ENCODE measurements at regions not wholly inside any gene's neighbourhood (a gene's known extent, or its start where the extent isn't known, plus 50 kb on each side); places are given as distances from the start of the nearest gene placed in this dataset.

DNA sequence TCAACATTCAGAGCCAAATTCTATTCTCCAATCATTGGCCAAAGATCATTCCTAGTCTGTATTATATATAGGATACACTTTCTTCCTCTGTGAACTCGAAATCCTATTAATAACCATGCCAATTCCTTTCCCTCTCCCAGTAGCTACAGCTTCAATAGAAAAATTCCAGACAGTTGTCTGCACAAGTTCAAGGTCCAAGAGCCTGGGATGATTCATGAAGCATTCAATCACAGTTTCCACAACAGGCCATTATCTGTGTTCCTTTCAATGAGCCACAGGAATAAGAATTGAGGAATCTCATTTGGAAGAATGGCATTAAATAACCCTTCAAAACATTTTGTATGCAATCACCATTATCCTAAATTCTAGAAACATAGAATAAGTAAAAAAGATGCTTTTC is 437.4 kb downstream of the RMST start:
- H3K9me3 Mint-ChIP-seq (ENCODE audit: low read depth) = peaks cover 4% of the 10 kb centered on the region
- TF ChIP-seq, protein P1, sequence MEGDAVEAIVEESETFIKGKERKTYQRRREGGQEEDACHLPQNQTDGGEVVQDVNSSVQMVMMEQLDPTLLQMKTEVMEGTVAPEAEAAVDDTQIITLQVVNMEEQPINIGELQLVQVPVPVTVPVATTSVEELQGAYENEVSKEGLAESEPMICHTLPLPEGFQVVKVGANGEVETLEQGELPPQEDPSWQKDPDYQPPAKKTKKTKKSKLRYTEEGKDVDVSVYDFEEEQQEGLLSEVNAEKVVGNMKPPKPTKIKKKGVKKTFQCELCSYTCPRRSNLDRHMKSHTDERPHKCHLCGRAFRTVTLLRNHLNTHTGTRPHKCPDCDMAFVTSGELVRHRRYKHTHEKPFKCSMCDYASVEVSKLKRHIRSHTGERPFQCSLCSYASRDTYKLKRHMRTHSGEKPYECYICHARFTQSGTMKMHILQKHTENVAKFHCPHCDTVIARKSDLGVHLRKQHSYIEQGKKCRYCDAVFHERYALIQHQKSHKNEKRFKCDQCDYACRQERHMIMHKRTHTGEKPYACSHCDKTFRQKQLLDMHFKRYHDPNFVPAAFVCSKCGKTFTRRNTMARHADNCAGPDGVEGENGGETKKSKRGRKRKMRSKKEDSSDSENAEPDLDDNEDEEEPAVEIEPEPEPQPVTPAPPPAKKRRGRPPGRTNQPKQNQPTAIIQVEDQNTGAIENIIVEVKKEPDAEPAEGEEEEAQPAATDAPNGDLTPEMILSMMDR (IDR thresholded peaks at IDR 0.05) = no peak
- no peak overlapping the region for H3K27ac Mint-ChIP-seq (ENCODE audit: unreplicated experiment)
- no peak overlapping the region for H3K4me3 Mint-ChIP-seq (ENCODE audit: unreplicated experiment)
- H3K36me3 Mint-ChIP-seq (ENCODE audit: low read depth) = no peaks in the 10 kb centered on the region
- H3K4me1 Mint-ChIP-seq (ENCODE audit: low read depth) = no peaks in the 10 kb centered on the region
- DNase-seq (ENCODE audit: low spot score) = no peak
- H3K27me3 Mint-ChIP-seq (ENCODE audit: low read depth) = no peaks in the 10 kb centered on the region

DNA sequence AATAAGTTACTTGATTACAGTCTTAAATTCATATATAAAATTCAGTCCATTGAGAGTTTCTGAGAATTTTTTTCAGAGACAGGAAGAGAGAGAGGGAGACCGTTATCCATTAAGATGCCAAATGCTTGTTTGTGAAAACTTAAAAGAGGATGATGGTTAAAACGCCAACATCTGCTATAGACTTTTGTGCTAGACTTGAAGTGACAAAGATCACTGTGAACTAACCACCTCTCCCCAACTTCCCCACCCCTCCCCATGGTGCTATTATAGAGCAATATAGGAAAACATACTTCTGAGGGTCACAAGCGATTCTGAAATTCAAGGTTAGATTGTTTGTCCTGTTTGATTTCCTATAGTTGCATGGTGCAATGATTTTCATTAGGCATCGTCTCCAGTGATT is 440.8 kb downstream of the RMST start:
- no peak overlapping the region for H3K27ac Mint-ChIP-seq (ENCODE audit: unreplicated experiment)
- H3K36me3 Mint-ChIP-seq (ENCODE audit: low read depth) = no peaks in the 10 kb centered on the region
- TF ChIP-seq, protein P1 (IDR thresholded peaks at IDR 0.05) = no peak
- no peak overlapping the region for H3K4me3 Mint-ChIP-seq (ENCODE audit: unreplicated experiment)
- no peaks in the 10 kb centered on the region for H3K4me1 Mint-ChIP-seq (ENCODE audit: low read depth)
- peaks cover 3% of the 10 kb centered on the region for H3K9me3 Mint-ChIP-seq (ENCODE audit: low read depth)
- DNase-seq (ENCODE audit: low spot score) = no peak
- peaks cover 3% of the 10 kb centered on the region for H3K27me3 Mint-ChIP-seq (ENCODE audit: low read depth)

DNA sequence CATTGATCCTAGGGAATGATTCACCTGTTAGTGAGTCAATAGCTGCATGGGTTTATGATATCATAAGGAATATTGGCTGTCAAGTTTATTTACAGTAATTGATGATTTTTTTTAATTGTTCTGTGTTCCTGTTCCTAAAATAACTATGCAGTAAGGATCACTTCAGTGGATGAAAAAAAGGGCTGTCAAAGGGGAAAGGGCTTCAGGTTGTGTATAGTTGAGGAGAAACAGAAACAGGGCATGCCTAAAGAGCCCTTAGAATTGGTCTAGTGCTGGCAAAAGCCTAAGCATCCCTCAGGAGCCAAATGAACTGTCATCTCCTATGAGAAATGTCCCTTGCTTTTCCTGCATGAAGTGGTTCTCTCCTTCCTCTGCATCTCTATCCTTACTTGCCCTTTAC is 444.9 kb downstream of the RMST start:
- no peak for DNase-seq (ENCODE audit: low spot score)
- Mint-ChIP-seq H3K9me3 (ENCODE audit: low read depth) (peaks cover 3% of the 10 kb centered on the region), H3K27ac (ENCODE audit: unreplicated experiment) (no peak overlapping the region), H3K4me1 (ENCODE audit: low read depth) (no peaks in the 10 kb centered on the region), H3K36me3 (ENCODE audit: low read depth) (no peaks in the 10 kb centered on the region), H3K4me3 (ENCODE audit: unreplicated experiment) (no peak overlapping the region), H3K27me3 (ENCODE audit: low read depth) (peaks cover 3% of the 10 kb centered on the region)
- TF ChIP-seq, protein P1 (IDR thresholded peaks at IDR 0.05) = no peak

DNA sequence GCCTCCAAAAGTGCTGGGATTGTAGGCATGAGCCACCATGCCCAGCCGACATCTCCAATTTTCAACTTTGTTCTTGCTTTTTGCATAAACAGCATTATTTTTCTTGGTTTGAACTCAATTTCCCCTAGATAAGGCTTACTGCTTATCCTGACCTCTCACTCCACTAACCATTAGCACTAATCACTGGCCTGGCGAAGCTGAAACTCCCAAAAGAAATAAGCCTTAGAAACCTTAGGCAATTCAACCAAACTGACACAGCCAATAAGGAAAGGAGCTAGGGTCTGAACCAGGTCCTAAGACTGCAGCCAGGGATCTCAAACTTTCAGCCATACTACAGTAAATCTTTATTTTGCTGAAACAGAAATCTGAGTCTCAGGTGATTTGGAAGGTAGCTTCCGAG is 448.0 kb downstream of the RMST start:
- peaks cover 3% of the 10 kb centered on the region for H3K9me3 Mint-ChIP-seq (ENCODE audit: low read depth)
- no peaks in the 10 kb centered on the region for H3K36me3 Mint-ChIP-seq (ENCODE audit: low read depth)
- TF ChIP-seq, protein P1 (IDR thresholded peaks at IDR 0.05) = no peak
- no peaks in the 10 kb centered on the region for H3K4me1 Mint-ChIP-seq (ENCODE audit: low read depth)
- H3K4me3 Mint-ChIP-seq (ENCODE audit: unreplicated experiment) = no peak overlapping the region
- no peak overlapping the region for H3K27ac Mint-ChIP-seq (ENCODE audit: unreplicated experiment)
- peaks cover 2% of the 10 kb centered on the region for H3K27me3 Mint-ChIP-seq (ENCODE audit: low read depth)
- no peak for DNase-seq (ENCODE audit: low spot score)

DNA sequence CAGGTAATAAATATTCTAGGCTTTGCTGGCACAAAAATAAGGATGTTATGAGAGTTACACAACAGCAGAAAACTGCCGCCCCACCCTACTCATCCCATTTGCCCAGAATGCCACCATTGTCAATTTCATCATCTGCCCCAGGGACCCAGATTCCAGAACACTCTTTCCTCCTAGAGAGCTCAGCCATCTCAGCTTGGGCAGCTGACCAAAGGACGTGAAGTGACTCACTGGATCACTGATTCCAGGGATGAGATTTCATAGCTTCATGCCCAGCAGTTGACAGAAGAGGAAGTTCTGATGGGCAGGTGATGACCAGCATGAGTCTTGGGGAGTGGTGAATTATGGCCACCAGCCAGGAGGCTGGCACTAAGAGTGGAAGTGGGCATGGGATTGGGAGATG is 450.3 kb downstream of the RMST start:
- Mint-ChIP-seq H3K27ac (ENCODE audit: unreplicated experiment) (no peak overlapping the region), H3K4me3 (ENCODE audit: unreplicated experiment) (no peak overlapping the region), H3K36me3 (ENCODE audit: low read depth) (no peaks in the 10 kb centered on the region), H3K4me1 (ENCODE audit: low read depth) (no peaks in the 10 kb centered on the region), H3K27me3 (ENCODE audit: low read depth) (no peaks in the 10 kb centered on the region), H3K9me3 (ENCODE audit: low read depth) (no peaks in the 10 kb centered on the region)
- TF ChIP-seq, protein P1 (IDR thresholded peaks at IDR 0.05) = no peak
- DNase-seq (ENCODE audit: low spot score) = no peak
